Transverse colon (tissue), 4 donors: ENCODE measurements at regions not wholly inside any gene's neighbourhood (a gene's known extent, or its start where the extent isn't known, plus 50 kb on each side); places are given as distances from the start of the nearest gene placed in this dataset.

Experiments used
- DNase-seq: peaks from one replicate; pipeline ENCODE4 v3.0.0-alpha.2; 2019
- H3K27ac ChIP-seq, 4 donors: fragments of 200-600 bp; sonication (generic); 2 replicates each; pipeline ENCODE4 v1.5.1; 2016 to 2018; ENCODE audit warnings: inconsistent platforms in 4 of 4
- H3K27me3 ChIP-seq: fragments of 200-600 bp; sonication (generic); 2 replicates; pipeline ENCODE4 v1.5.1; 2017; ENCODE audit warnings: inconsistent platforms
- H3K36me3 ChIP-seq, 4 donors: fragments of 200-600 bp; sonication (generic); 2 replicates each; pipeline ENCODE4 v1.5.1; 2017 to 2019; ENCODE audit warnings: inconsistent platforms in 4 of 4
- H3K4me1 ChIP-seq, 4 donors: fragments of 200-600 bp; sonication (generic); 2 replicates each; pipeline ENCODE4 v1.5.1; 2017 to 2020; ENCODE audit warnings: inconsistent platforms in 4 of 4
- H3K4me3 ChIP-seq, 4 donors: fragments of 200-600 bp; sonication (generic); 1 replicate in 1 of 4; 2 replicates in 3 of 4; pipeline versions ENCODE4 v1.5.1 to v1.6.1; 2017 to 2019; ENCODE audit warnings: inconsistent platforms in 4 of 4
- H3K9me3 ChIP-seq, 2 donors: fragments of 200-600 bp; sonication (generic); 2 replicates each; pipeline ENCODE4 v1.5.1; 2017 to 2019; ENCODE audit warnings: inconsistent platforms in 2 of 2
- EP300 ChIP-seq: sonication (generic); formaldehyde crosslinking; IDR thresholded peaks from one replicate; pipeline ENCODE4 v1.6.1; 2017; ENCODE audit warnings: antibody characterized with exemption, low read depth
- POLR2A ChIP-seq: fragments of 450-650 bp; IDR thresholded peaks from one replicate; pipeline ENCODE4 v1.6.1; 2016; ENCODE audit warnings: antibody characterized with exemption, mild to moderate bottlenecking, moderate library complexity
- POLR2AphosphoS5 ChIP-seq, 3 donors: sonication (generic); formaldehyde crosslinking; IDR thresholded peaks; one replicate each; pipeline ENCODE4 v1.6.1; 2016; ENCODE audit warnings: antibody characterized with exemption in 3 of 3
- WGBS, 2 donors: methylation state at CpG; one replicate each; pipeline ENCODE4 v1.1.5; 2018; ENCODE audit warnings: low coverage in 1 of 2; 5-methylcytosine and 5-hydroxymethylcytosine counted together
- in situ Hi-C, 4 donors: fragments of 200-750 bp; cut with MboI; loops; one replicate each; pipeline versions ENCODE4 v1.15.0 to v1.15.1; 2017; ENCODE audit warnings: low sequenced_read_pairs in 3 of 4, low pct_ligation_motif_present in 1 of 4, low pct_unique_long_range_greater_than_20kb in 1 of 4
- intact Hi-C: fragments of 100-400 bp; cut with DNase I; formaldehyde crosslinking; loops from one replicate; pipeline ENCODE4 v1.15.1; 2023; ENCODE audit warnings: low total_unique reads
- TF ChIP-seq, protein P1 (sequence below), 5 experiments: fragments of 200-600 bp in 3 of 5; fragments of 450-650 bp in 2 of 5; sonication (generic) in 3 of 5; IDR thresholded peaks; 1 replicate in 2 of 5; 2 replicates in 3 of 5; pipeline ENCODE4 v1.5.1; 2016 to 2017; ENCODE audit warnings: antibody characterized with exemption in 5 of 5, inconsistent platforms in 3 of 5, mild to moderate bottlenecking in 2 of 5, moderate library complexity in 1 of 5

DNA sequence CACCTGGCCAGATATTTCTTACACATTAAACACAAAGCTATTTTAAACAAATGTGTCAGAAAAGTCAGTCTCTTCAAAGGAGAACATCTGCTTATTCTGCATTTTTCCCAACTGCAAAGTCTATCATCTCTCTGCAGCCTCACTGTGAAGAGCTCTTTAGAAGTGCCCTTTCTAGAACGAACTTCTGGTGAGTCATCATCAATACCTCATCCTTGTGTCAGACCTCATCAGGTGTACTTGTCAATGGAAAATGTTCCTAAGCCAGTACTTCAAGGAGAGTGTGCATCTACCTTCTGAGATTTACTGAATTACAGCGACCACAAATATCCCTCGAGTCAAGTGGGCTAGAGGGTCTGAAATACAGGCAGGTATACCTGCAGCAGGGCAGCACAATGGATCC is 457.3 kb downstream of the LRIG3 start:
- no peak for DNase-seq
- Histone ChIP-seq H3K36me3 (no peaks in the 10 kb centered on the region), H3K27ac (no peak overlapping the region), H3K27me3 (no peaks in the 10 kb centered on the region), H3K4me1 (no peaks in the 10 kb centered on the region), H3K9me3 (no peaks in the 10 kb centered on the region), H3K4me3 (no peak overlapping the region)
- no peak for TF ChIP-seq POLR2AphosphoS5 (IDR thresholded peaks at IDR 0.05)
- TF ChIP-seq, protein P1, sequence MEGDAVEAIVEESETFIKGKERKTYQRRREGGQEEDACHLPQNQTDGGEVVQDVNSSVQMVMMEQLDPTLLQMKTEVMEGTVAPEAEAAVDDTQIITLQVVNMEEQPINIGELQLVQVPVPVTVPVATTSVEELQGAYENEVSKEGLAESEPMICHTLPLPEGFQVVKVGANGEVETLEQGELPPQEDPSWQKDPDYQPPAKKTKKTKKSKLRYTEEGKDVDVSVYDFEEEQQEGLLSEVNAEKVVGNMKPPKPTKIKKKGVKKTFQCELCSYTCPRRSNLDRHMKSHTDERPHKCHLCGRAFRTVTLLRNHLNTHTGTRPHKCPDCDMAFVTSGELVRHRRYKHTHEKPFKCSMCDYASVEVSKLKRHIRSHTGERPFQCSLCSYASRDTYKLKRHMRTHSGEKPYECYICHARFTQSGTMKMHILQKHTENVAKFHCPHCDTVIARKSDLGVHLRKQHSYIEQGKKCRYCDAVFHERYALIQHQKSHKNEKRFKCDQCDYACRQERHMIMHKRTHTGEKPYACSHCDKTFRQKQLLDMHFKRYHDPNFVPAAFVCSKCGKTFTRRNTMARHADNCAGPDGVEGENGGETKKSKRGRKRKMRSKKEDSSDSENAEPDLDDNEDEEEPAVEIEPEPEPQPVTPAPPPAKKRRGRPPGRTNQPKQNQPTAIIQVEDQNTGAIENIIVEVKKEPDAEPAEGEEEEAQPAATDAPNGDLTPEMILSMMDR (IDR thresholded peaks at IDR 0.05) = no peak
- no peak for TF ChIP-seq EP300
- TF ChIP-seq POLR2A = no peak
- in situ Hi-C loops (no loop called here), intact Hi-C loops (no loop called here)
- 50 to 77% methylated on average over 1 to 3 of the region's 3 CpGs for WGBS, 2 donors

GRCh38 chr12:58465418-58465817 is 454.9 kb downstream of the LRIG3 start:
- no peaks in the 10 kb centered on the region for H3K36me3 ChIP-seq
- H3K4me3 ChIP-seq = no peak overlapping the region
- H3K9me3 ChIP-seq = no peaks in the 10 kb centered on the region
- H3K27ac ChIP-seq = no peak overlapping the region
- no peaks in the 10 kb centered on the region for H3K4me1 ChIP-seq
- in situ Hi-C loops (no loop called here), intact Hi-C loops (no loop called here)
- DNase-seq = no peak
- WGBS, 2 donors = 84 to 94% methylated on average over 2 of the region's 2 CpGs
- H3K27me3 ChIP-seq = no peaks in the 10 kb centered on the region
- no peak for TF ChIP-seq POLR2A

DNA sequence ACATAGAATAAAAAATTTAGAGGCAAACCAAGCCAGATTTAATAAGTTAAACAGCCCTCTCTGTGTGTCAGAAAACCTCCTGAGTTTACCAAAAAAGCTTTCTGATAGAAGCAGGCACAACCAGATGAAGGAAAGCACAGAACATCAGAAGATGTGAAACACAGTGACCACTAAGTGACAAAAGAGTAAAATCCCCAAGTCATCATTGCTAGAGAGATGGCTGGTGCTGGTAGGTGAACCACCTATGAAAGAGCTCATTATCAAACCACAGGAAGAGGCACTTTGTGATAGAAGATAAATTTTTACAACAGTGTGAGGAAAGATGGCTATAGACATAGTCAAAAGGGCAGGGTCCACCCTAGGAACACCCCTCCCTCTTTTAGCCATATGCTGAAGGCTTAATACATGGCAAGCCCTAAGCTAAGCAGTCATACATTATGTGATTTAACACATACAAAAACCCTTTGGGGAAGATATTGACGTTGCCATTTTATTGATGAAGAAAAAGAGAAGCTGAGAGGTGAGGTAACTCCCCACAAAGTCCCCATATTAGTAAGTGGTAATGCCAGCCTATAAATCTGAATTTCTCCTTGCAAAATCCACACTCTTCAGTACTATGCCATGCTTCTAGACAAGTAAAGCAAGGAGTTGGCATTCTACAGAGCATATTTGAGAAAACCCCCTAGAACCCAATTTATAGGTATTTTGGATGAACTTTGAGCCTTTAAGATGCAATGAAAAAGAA is 449.9 kb downstream of the LRIG3 start:
- no peaks in the 10 kb centered on the region for H3K4me1 ChIP-seq
- in situ Hi-C loops = no loop called here
- DNase-seq = no peak
- no peaks in the 10 kb centered on the region for H3K27me3 ChIP-seq
- TF ChIP-seq POLR2A = no peak
- TF ChIP-seq, protein P1 (IDR thresholded peaks at IDR 0.05) = no peak
- TF ChIP-seq EP300 = no peak
- TF ChIP-seq POLR2AphosphoS5 (IDR thresholded peaks at IDR 0.05) = no peak
- 35 to 71% methylated on average over 1 of the region's 1 CpG for WGBS, 2 donors
- no peaks in the 10 kb centered on the region for H3K9me3 ChIP-seq
- no peaks in the 10 kb centered on the region for H3K36me3 ChIP-seq
- H3K4me3 ChIP-seq = no peak overlapping the region
- no peak overlapping the region for H3K27ac ChIP-seq
- intact Hi-C loops = no loop called here

DNA sequence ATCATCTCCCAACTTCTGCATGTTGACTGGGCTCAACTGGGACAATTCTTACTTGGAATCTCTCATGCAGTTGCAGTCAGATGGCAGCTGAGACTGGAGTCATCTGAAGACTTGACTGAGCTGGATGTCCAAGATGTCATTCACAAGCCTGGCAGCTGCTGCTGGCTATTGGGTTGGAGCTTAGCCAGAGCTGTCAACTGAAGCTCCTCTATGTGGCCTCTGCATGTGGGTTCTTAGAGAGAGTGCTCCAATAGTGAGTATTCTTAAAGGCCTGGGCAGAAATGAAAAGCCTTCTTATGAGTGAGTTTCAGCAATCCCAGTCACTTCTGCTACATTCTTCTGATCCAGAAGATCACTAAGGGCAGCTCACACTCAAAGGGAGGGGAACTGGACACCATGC is 440.9 kb downstream of the LRIG3 start:
- Histone ChIP-seq H3K27ac (no peak overlapping the region), H3K4me1 (no peaks in the 10 kb centered on the region), H3K9me3 (no peaks in the 10 kb centered on the region), H3K4me3 (no peak overlapping the region), H3K27me3 (no peaks in the 10 kb centered on the region), H3K36me3 (no peaks in the 10 kb centered on the region)
- in situ Hi-C loops (no loop called here), intact Hi-C loops (no loop called here)
- DNase-seq = no peak
- no peak for TF ChIP-seq POLR2AphosphoS5 (IDR thresholded peaks at IDR 0.05)
- TF ChIP-seq POLR2A = no peak
- TF ChIP-seq, protein P1 (IDR thresholded peaks at IDR 0.05) = no peak

GRCh38 chr12:58481811-58482210 is 438.5 kb downstream of the LRIG3 start:
- Histone ChIP-seq H3K36me3 (no peaks in the 10 kb centered on the region), H3K4me3 (no peak overlapping the region), H3K4me1 (no peaks in the 10 kb centered on the region), H3K9me3 (no peaks in the 10 kb centered on the region), H3K27ac (no peak overlapping the region), H3K27me3 (no peaks in the 10 kb centered on the region)
- 47 to 57% methylated on average over 3 of the region's 3 CpGs for WGBS, 2 donors
- in situ Hi-C loops (no loop called here), intact Hi-C loops (no loop called here)
- TF ChIP-seq POLR2A = no peak
- no peak for TF ChIP-seq POLR2AphosphoS5 (IDR thresholded peaks at IDR 0.05)
- TF ChIP-seq, protein P1 (IDR thresholded peaks at IDR 0.05) = no peak
- TF ChIP-seq EP300 = no peak
- no peak for DNase-seq
